ENCODE measurements at regions not wholly inside any gene's neighbourhood (a gene's known extent, or its start where the extent isn't known, plus 50 kb on each side); places are given as distances from the start of the nearest gene placed in this dataset.

DNA sequence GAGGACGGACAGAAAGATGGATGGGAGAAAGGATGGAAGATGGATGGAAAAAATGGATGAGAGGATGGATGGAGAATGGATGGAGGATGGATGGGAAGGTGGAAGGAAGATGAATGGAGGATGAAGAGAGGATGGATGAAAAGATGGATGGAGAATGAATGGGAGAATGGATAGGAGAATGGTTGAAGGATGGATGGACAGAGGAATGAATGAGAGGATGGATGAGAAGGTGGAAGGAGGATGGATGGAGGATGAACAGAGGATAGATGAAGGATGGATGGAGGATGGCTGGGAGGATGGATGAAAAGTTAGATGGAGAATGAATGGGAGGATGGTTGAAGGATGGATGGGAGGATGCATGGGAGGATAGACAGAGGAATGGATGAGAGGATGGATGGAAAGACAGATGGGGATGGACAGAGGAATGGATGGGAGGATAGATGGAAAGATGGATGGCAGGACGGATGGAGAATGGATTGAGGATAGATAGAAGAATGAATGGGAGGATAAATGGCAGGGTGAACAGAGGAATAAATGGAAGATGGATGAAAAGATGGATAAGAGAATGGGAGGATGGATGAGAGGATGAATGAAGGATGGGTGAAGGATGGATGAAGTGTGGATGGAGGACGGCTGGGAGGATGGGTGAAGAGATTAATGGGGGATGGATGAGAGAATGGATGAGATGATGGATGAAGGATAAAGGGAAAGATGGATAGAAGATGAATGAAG, 217.7 kb upstream of the IER5L start:
- H3K36me3 ChIP-seq (ENCODE audit: control insufficient read depth in 3 of 3, insufficient read depth in 3 of 3, low read length in 3 of 3), result no peaks in the 10 kb centered on the region
- H3K27me3 ChIP-seq (ENCODE audit: control insufficient read depth in 3 of 3, insufficient read depth in 3 of 3, low read length in 3 of 3), result peaks cover 0 to 6% (median 6%) of the 10 kb centered on the region in 3 donors
- no peaks in the 10 kb centered on the region for H3K9me3 ChIP-seq (ENCODE audit: control insufficient read depth in 3 of 3, low read length in 3 of 3)
- H3K4me3 ChIP-seq (ENCODE audit: low read length in 3 of 3), result no peak overlapping the region
- peaks cover 0 to 2% (median 0%) of the 10 kb centered on the region in 3 donors for H3K4me1 ChIP-seq (ENCODE audit: control insufficient read depth in 3 of 3, insufficient read depth in 3 of 3, low read length in 3 of 3)
- no peak overlapping the region for H3K9ac ChIP-seq (ENCODE audit: low read depth in 1 of 3, low read length in 3 of 3)
- H3K27ac ChIP-seq (ENCODE audit: low read depth, low read length), result no peak overlapping the region

DNA sequence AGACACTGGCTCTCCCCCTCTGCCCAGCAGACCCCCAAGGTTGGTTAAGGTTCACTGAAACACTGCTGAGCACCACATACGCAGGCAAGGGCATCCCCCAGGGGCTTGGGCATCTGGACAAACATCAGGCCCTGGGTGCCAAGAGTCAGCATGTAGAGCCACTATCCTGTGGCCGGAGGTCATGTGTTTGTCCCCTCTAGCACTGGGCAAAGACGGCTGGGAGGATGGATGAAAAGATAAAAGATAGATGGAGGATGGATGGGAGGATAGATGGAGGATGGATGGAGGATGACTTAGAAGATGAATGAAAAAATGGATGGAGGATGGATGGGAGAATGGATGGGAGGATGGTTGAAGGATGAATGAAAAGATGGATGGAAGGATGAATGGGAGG, 216.8 kb upstream of the IER5L start:
- Histone ChIP-seq H3K27me3 (ENCODE audit: control insufficient read depth in 3 of 3, insufficient read depth in 3 of 3, low read length in 3 of 3) (peaks cover 0 to 6% (median 6%) of the 10 kb centered on the region in 3 donors), H3K9ac (ENCODE audit: low read depth in 1 of 3, low read length in 3 of 3) (no peak overlapping the region), H3K4me1 (ENCODE audit: control insufficient read depth in 3 of 3, insufficient read depth in 3 of 3, low read length in 3 of 3) (peaks cover 0 to 2% (median 0%) of the 10 kb centered on the region in 3 donors), H3K36me3 (ENCODE audit: control insufficient read depth in 3 of 3, insufficient read depth in 3 of 3, low read length in 3 of 3) (no peaks in the 10 kb centered on the region), H3K9me3 (ENCODE audit: control insufficient read depth in 3 of 3, low read length in 3 of 3) (no peaks in the 10 kb centered on the region), H3K27ac (ENCODE audit: low read depth, low read length) (no peak overlapping the region), H3K4me3 (ENCODE audit: low read length in 3 of 3) (no peak overlapping the region)

DNA sequence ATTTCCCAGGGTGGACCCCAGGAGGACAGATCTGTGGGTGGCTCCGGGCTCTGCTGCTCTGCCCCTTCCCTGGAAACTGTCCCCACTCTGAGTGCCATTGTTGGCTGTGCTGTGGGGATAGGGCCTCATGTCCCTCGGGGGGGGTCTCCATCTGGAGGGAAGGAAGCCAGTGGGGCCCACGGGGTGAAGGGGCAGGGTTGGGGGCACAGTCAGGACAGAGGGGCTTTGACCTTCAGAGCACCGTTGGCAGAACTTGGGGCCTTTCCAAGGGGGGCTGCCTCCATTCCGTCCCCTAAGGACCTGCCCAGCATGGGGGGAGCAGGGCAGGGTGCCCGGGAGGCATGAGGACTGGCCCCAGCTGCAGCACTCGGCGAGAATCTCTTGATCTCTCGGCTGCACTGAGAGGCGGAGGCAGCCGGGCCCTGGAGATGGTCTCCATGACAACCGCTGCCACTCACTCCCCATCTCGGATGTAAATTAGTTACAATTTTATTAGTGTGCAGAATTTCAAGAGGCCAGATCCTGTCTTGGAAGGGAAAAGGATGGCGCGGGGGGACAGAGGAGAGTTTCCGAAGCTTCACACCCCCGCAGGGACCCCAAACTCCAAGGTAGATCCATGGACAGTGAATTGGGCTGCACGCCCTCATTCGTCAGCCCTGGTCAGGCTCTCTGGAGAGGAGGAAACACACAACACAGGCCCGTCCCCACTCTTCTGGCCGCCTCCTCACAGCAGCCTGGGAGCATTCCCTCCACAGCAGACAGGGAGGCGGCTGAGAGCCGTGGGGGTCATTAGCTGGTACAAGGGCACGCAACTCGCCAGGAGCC, 216.2 kb upstream of the IER5L start:
- Histone ChIP-seq H3K9ac (ENCODE audit: low read depth in 1 of 3, low read length in 3 of 3) (no peak overlapping the region), H3K4me1 (ENCODE audit: control insufficient read depth in 3 of 3, insufficient read depth in 3 of 3, low read length in 3 of 3) (no peaks in the 10 kb centered on the region), H3K27me3 (ENCODE audit: control insufficient read depth in 3 of 3, insufficient read depth in 3 of 3, low read length in 3 of 3) (peaks cover 0 to 6% (median 6%) of the 10 kb centered on the region in 3 donors), H3K27ac (ENCODE audit: low read depth, low read length) (no peak overlapping the region), H3K4me3 (ENCODE audit: low read length in 3 of 3) (no peak overlapping the region), H3K9me3 (ENCODE audit: control insufficient read depth in 3 of 3, low read length in 3 of 3) (no peaks in the 10 kb centered on the region), H3K36me3 (ENCODE audit: control insufficient read depth in 3 of 3, insufficient read depth in 3 of 3, low read length in 3 of 3) (no peaks in the 10 kb centered on the region)

DNA sequence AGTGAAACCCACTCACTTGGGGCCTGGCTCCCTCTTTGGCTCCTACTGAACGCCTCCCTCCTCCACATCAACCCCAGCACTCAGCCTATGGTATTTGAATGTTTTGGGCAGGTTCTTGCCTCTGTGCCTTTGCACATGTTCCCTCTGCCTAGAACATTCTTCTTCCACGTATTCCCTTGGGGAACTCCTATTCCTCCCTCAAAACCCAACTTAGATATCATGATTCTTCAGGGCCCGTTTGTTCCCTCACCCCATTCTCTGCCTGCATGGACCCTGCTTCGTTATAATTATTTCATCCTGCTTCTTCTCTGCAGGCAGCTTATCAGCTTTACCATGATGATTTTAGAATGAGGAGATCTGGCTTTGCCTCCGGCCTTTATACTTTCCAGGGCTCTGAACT, 215.0 kb upstream of the IER5L start:
- Histone ChIP-seq H3K9me3 (ENCODE audit: control insufficient read depth in 3 of 3, low read length in 3 of 3) (no peaks in the 10 kb centered on the region), H3K27ac (ENCODE audit: low read depth, low read length) (no peak overlapping the region), H3K9ac (ENCODE audit: low read depth in 1 of 3, low read length in 3 of 3) (no peak overlapping the region), H3K4me3 (ENCODE audit: low read length in 3 of 3) (no peak overlapping the region), H3K36me3 (ENCODE audit: control insufficient read depth in 3 of 3, insufficient read depth in 3 of 3, low read length in 3 of 3) (no peaks in the 10 kb centered on the region), H3K4me1 (ENCODE audit: control insufficient read depth in 3 of 3, insufficient read depth in 3 of 3, low read length in 3 of 3) (no peaks in the 10 kb centered on the region), H3K27me3 (ENCODE audit: control insufficient read depth in 3 of 3, insufficient read depth in 3 of 3, low read length in 3 of 3) (peaks cover 0 to 6% (median 6%) of the 10 kb centered on the region in 3 donors)

DNA sequence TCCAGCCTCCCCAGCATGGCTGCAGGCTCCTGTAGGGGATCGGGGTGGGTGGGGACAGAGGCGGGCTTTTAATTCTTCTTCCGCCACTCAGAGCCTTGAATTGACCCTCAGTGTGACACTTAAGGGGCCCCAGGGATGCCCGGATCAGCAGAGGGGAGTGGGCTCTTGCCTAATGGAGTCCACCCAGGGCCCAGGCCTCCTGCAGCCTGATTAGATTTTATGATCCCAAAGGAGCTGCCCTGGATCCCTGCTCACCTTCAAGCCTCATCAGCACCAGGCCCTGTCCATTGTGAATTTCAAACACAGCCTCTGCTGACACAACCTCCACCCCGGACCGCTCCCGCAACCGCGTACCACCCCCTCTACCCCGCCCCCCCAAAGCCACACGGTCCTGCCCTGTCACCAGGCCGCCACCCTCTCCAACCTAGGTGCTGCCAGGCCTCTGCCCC, 214.1 kb upstream of the IER5L start:
- Histone ChIP-seq H3K36me3 (ENCODE audit: control insufficient read depth in 3 of 3, insufficient read depth in 3 of 3, low read length in 3 of 3) (no peaks in the 10 kb centered on the region), H3K4me3 (ENCODE audit: low read length in 3 of 3) (no peak overlapping the region), H3K27ac (ENCODE audit: low read depth, low read length) (no peak overlapping the region), H3K4me1 (ENCODE audit: control insufficient read depth in 3 of 3, insufficient read depth in 3 of 3, low read length in 3 of 3) (no peaks in the 10 kb centered on the region), H3K9ac (ENCODE audit: low read depth in 1 of 3, low read length in 3 of 3) (no peak overlapping the region), H3K9me3 (ENCODE audit: control insufficient read depth in 3 of 3, low read length in 3 of 3) (no peaks in the 10 kb centered on the region), H3K27me3 (ENCODE audit: control insufficient read depth in 3 of 3, insufficient read depth in 3 of 3, low read length in 3 of 3) (peaks cover 0 to 6% (median 6%) of the 10 kb centered on the region in 3 donors)

DNA sequence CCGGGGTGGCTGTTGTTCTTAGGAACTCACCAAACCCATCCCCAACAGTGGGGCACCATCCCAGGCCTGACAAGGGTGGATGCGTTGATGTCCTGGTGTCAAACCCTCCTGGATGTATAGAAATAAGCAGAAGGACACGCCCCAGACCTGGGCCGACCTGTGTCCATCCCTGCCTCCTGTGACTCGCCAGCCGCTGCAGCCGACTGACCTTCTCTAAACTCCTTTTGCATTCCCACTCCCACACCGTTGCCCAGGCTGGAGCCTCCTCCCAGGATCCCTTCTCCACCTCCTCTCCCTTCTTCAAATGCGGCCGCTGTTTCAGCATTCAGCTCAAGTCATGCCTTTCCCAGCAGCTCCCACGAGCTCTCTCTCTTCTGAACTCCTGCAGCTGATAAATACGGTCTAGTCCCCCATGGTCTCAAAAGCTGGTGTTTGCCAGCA, 213.2 kb upstream of the IER5L start:
- H3K4me3 ChIP-seq (ENCODE audit: low read length in 3 of 3), result no peak overlapping the region
- no peak overlapping the region for H3K27ac ChIP-seq (ENCODE audit: low read depth, low read length)
- no peaks in the 10 kb centered on the region for H3K36me3 ChIP-seq (ENCODE audit: control insufficient read depth in 3 of 3, insufficient read depth in 3 of 3, low read length in 3 of 3)
- H3K9ac ChIP-seq (ENCODE audit: low read depth in 1 of 3, low read length in 3 of 3), result no peak overlapping the region
- peaks cover 0 to 6% (median 6%) of the 10 kb centered on the region in 3 donors for H3K27me3 ChIP-seq (ENCODE audit: control insufficient read depth in 3 of 3, insufficient read depth in 3 of 3, low read length in 3 of 3)
- no peaks in the 10 kb centered on the region for H3K9me3 ChIP-seq (ENCODE audit: control insufficient read depth in 3 of 3, low read length in 3 of 3)
- H3K4me1 ChIP-seq (ENCODE audit: control insufficient read depth in 3 of 3, insufficient read depth in 3 of 3, low read length in 3 of 3), result no peaks in the 10 kb centered on the region

DNA sequence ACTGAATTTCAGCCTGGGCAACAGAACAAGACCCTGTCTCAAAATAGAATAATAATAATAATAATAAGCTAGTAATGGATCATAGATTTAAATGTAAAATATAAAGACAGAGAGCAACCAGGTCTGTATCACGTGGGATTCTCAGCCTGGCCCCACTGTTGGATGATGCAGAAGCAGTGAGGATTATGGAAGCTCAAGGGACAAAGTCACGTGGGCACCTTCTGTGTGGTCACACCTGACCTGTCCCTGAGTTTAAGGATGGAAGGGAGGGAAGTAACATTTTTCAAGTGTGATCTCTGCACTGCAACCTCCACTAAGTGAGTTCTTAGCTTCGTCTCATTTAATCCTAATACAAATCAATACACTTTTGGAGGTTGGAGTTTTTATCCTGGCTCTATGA, 212.5 kb upstream of the IER5L start:
- no peaks in the 10 kb centered on the region for H3K9me3 ChIP-seq (ENCODE audit: control insufficient read depth in 3 of 3, low read length in 3 of 3)
- no peaks in the 10 kb centered on the region for H3K36me3 ChIP-seq (ENCODE audit: control insufficient read depth in 3 of 3, insufficient read depth in 3 of 3, low read length in 3 of 3)
- H3K4me3 ChIP-seq (ENCODE audit: low read length in 3 of 3), result no peak overlapping the region
- H3K9ac ChIP-seq (ENCODE audit: low read depth in 1 of 3, low read length in 3 of 3), result no peak overlapping the region
- peaks cover 0 to 6% (median 6%) of the 10 kb centered on the region in 3 donors for H3K27me3 ChIP-seq (ENCODE audit: control insufficient read depth in 3 of 3, insufficient read depth in 3 of 3, low read length in 3 of 3)
- no peak overlapping the region for H3K27ac ChIP-seq (ENCODE audit: low read depth, low read length)
- no peaks in the 10 kb centered on the region for H3K4me1 ChIP-seq (ENCODE audit: control insufficient read depth in 3 of 3, insufficient read depth in 3 of 3, low read length in 3 of 3)

DNA sequence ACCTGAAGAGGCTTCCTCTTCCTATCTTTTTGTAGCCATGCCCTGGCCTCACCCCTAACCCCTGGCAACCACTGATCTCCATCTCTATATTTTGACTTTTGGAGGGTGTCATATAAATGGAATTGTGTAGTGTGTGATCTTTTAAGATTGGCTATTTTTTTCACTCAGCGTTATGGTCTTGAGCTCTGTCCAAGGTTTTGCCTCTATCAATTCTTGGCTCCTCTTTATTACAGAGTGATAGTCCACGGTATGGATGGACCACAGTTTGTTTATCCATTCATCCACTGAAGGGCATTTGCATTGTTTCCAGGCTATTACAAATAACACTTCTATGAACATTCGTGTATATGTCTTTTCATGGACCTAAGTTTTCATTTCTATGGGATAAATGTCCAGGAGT, 209.8 kb upstream of the IER5L start:
- Histone ChIP-seq H3K4me1 (ENCODE audit: control insufficient read depth in 3 of 3, insufficient read depth in 3 of 3, low read length in 3 of 3) (peaks cover 1 to 13% (median 5%) of the 10 kb centered on the region in 3 donors), H3K9me3 (ENCODE audit: control insufficient read depth in 3 of 3, low read length in 3 of 3) (no peaks in the 10 kb centered on the region), H3K27ac (ENCODE audit: low read depth, low read length) (no peak overlapping the region), H3K9ac (ENCODE audit: low read depth in 1 of 3, low read length in 3 of 3) (no peak overlapping the region), H3K27me3 (ENCODE audit: control insufficient read depth in 3 of 3, insufficient read depth in 3 of 3, low read length in 3 of 3) (no peaks in the 10 kb centered on the region), H3K4me3 (ENCODE audit: low read length in 3 of 3) (no peak overlapping the region), H3K36me3 (ENCODE audit: control insufficient read depth in 3 of 3, insufficient read depth in 3 of 3, low read length in 3 of 3) (no peaks in the 10 kb centered on the region)

DNA sequence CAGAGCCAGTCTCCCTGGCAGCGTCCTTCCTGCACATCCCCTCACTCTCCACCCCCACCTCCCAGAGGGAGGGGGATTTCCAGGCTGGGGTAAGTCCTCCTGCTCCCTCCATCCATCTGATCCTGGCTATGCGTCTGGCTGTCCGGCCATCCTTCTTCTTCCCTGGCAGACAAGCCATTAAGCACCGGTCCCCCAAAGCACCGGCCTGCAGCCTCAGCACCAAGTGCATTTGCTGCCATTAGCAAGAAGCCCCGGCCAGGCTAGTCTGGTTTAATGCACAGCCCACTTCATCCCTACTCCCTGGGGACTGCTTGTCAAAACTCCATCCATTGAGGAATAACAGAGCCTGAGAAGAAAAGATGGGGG, 208.7 kb upstream of the IER5L start:
- H3K4me3 ChIP-seq (ENCODE audit: low read length in 3 of 3), result no peak overlapping the region
- H3K27me3 ChIP-seq (ENCODE audit: control insufficient read depth in 3 of 3, insufficient read depth in 3 of 3, low read length in 3 of 3), result no peaks in the 10 kb centered on the region
- H3K9me3 ChIP-seq (ENCODE audit: control insufficient read depth in 3 of 3, low read length in 3 of 3), result no peaks in the 10 kb centered on the region
- peaks cover 10 to 22% (median 12%) of the 10 kb centered on the region in 3 donors for H3K4me1 ChIP-seq (ENCODE audit: control insufficient read depth in 3 of 3, insufficient read depth in 3 of 3, low read length in 3 of 3)
- H3K9ac ChIP-seq (ENCODE audit: low read depth in 1 of 3, low read length in 3 of 3), result no peak overlapping the region
- H3K27ac ChIP-seq (ENCODE audit: low read depth, low read length), result no peak overlapping the region
- no peaks in the 10 kb centered on the region for H3K36me3 ChIP-seq (ENCODE audit: control insufficient read depth in 3 of 3, insufficient read depth in 3 of 3, low read length in 3 of 3)

Data from skeletal muscle tissue (tissue), 3 donors.